ENCODE measurements at regions not wholly inside any gene's neighbourhood (a gene's known extent, or its start where the extent isn't known, plus 50 kb on each side); places are given as distances from the start of the nearest gene placed in this dataset.

DNA sequence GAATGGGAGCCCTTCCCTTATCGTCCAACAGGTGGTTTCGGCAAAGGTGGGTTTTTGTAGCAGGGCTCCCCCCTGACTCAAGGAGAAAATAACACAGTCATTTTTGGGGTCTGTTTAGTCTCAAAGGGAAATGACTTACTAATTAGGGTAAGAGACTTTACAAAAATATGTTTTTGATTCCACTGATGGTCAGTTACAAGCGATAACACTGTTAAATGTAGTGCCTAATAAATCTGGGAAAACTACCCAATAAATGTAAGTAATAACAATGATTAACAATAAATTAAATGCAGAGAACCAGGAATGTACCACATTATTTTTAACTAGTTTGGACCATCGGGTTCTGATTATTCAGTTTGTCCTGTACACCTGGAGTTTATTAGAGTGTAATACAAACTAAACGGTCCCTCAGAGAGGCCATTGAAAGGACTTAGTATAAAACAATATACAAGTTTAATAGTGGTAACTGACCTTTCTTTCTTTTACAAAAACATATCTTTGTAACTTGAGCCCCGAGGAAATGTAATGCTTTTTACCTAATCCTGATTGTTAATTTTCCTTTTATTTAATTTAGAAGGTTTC is 216.2 kb upstream of the HABP2 start:
- TF ChIP-seq, protein P1, sequence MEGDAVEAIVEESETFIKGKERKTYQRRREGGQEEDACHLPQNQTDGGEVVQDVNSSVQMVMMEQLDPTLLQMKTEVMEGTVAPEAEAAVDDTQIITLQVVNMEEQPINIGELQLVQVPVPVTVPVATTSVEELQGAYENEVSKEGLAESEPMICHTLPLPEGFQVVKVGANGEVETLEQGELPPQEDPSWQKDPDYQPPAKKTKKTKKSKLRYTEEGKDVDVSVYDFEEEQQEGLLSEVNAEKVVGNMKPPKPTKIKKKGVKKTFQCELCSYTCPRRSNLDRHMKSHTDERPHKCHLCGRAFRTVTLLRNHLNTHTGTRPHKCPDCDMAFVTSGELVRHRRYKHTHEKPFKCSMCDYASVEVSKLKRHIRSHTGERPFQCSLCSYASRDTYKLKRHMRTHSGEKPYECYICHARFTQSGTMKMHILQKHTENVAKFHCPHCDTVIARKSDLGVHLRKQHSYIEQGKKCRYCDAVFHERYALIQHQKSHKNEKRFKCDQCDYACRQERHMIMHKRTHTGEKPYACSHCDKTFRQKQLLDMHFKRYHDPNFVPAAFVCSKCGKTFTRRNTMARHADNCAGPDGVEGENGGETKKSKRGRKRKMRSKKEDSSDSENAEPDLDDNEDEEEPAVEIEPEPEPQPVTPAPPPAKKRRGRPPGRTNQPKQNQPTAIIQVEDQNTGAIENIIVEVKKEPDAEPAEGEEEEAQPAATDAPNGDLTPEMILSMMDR (conservative IDR thresholded peaks at IDR 0.05; ENCODE audit: low read depth, low read length), result no peak
- no peak for TF ChIP-seq EZH2 (IDR thresholded peaks at IDR 0.05; ENCODE audit: borderline replicate concordance, low read depth, low read length, poor library complexity, severe bottlenecking)
